GM06990 (cell line): ENCODE measurements at regions not wholly inside any gene's neighbourhood (a gene's known extent, or its start where the extent isn't known, plus 50 kb on each side); places are given as distances from the start of the nearest gene placed in this dataset.

ENCODE experiments used
- DNase-seq: peaks from one replicate; pipeline ENCODE4 v3.0.0-alpha.2; 2011; ENCODE audit not compliant: insufficient read length; ENCODE audit errors: extremely low read depth
- H3K27me3 ChIP-seq: replicated peaks from 2 replicates; pipeline ENCODE4 v1.6.0; 2011; ENCODE audit warnings: low read length; ENCODE audit not compliant: control insufficient read depth, insufficient read depth
- H3K36me3 ChIP-seq: 2 replicates; pipeline ENCODE4 v1.5.1; 2011; ENCODE audit warnings: low read length; ENCODE audit not compliant: control insufficient read depth, insufficient read depth
- H3K4me3 ChIP-seq: replicated peaks from 2 replicates; pipeline ENCODE4 v1.5.1; 2011; ENCODE audit warnings: low read depth, mild to moderate bottlenecking, control low read depth, low read length
- TF ChIP-seq, protein P1 (sequence below): IDR thresholded peaks from 2 replicates; pipeline ENCODE4 v1.5.1; 2011; ENCODE audit warnings: low read length, control low read depth, mild to moderate bottlenecking, inconsistent platforms; ENCODE audit not compliant: insufficient read depth, poor library complexity, severe bottlenecking

DNA sequence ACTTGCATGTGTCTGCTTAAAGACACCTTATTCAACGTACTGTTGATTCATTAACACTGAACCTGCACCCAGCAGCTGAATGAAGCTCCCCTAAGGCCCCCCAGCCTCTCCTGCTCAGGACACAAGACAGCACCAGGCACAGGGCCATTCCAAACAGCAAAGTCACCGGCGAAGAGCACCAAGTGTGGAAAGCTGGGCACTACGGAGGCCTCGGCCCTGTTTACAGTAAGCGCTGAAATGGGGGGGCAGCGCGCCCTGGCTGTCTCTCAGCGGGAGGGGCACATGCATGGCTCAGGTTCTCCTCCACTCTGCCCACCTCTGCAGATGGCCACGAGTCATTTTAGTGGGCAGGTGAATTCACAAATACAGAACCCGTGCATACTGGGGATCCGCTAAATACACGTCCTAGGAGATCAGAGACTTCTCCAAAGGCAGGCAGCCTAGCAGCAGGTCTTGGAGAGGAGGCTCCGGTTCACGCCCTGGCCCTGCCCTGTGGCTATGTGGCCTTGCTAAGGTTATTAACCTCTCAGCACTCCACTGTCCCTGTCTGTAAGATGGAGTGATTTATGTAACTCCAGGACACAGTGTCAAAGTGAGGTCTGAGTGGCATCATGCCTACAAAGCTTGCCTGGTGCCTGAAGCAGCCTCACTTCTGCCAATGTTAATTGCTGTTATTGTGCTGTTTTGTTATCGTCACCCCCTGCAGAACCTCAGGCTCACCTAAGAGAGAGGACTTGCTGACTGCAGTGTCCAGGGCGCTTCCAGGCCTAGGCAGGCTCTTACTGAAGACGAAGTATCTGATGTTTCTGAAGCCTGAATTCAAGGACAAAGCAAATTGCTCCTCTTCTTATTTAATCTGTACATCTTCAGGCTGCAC is 207.4 kb upstream of the SOX1 start:
- H3K27me3 ChIP-seq, result no peaks in the 10 kb centered on the region
- no peak overlapping the region for H3K4me3 ChIP-seq
- TF ChIP-seq, protein P1, sequence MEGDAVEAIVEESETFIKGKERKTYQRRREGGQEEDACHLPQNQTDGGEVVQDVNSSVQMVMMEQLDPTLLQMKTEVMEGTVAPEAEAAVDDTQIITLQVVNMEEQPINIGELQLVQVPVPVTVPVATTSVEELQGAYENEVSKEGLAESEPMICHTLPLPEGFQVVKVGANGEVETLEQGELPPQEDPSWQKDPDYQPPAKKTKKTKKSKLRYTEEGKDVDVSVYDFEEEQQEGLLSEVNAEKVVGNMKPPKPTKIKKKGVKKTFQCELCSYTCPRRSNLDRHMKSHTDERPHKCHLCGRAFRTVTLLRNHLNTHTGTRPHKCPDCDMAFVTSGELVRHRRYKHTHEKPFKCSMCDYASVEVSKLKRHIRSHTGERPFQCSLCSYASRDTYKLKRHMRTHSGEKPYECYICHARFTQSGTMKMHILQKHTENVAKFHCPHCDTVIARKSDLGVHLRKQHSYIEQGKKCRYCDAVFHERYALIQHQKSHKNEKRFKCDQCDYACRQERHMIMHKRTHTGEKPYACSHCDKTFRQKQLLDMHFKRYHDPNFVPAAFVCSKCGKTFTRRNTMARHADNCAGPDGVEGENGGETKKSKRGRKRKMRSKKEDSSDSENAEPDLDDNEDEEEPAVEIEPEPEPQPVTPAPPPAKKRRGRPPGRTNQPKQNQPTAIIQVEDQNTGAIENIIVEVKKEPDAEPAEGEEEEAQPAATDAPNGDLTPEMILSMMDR, result no peak
- DNase-seq, result no peak
- no peaks in the 10 kb centered on the region for H3K36me3 ChIP-seq

DNA sequence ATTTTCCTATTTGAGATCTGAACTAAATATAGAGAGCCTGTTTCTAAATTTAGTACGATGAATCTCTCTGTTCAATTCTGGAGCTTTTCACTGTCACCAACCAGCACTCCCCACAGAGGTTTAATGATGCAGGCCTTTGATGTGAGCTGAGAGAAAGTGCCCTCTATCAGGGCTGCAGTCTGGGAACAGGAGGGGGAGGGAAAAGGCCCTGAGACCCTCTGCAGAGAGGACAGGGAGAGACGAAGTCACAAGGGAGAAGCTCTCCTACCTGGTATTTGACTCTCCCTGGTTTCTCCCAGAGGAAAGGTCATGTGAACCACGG is 206.8 kb upstream of the SOX1 start:
- Histone ChIP-seq H3K4me3 (no peak overlapping the region), H3K36me3 (no peaks in the 10 kb centered on the region), H3K27me3 (no peaks in the 10 kb centered on the region)
- no peak for DNase-seq
- TF ChIP-seq, protein P1, result no peak

DNA sequence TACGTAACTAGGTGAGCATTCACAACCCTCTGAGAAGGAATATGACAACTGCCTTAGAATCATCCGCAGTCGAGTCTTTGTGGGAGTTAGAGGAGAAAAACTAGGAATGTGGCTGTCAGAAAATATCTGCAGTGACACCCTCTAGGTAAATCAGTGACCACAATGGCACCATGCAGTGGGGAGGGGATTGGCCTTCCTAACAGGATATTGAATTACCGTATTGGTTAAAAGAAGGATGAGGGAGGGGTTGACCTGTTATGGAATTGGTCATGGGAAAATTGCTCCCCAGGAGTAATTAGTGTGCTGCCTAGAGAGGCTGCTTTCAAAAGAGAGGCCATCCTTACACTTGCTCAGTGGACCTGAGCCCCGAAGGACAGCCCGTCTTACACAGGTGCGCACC is 205.6 kb upstream of the SOX1 start:
- no peak for DNase-seq
- H3K27me3 ChIP-seq, result no peaks in the 10 kb centered on the region
- TF ChIP-seq, protein P1, result no peak
- H3K4me3 ChIP-seq, result no peak overlapping the region
- no peaks in the 10 kb centered on the region for H3K36me3 ChIP-seq

DNA sequence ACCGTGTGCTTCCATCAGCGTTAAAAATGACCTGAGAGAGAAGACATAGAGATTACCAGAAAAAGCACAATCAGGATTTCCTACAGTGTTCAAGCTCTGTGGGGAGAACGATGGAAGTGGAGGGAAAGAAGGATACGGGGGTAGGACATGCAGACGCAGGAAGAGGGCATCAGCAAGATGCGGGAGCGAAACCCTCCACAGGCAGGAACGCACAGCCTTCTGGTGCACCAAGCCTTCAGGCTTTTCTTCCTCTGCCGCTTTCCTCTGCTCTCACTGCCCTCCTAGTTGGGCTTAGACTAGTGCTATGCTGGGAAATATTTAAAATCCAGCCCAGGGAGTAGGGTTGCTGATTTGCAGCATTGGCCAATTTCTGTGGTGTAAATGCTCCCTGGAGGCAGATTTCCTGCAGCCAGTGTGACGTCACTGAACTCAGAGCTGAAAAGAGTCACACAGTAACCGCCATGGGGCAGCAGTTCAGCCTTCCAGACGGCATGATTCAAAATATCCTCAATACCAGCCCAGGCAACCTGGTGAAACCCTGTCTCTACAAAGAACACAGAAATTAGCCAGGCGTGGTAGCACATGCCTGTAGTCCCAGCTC is 205.1 kb upstream of the SOX1 start:
- Histone ChIP-seq H3K36me3 (no peaks in the 10 kb centered on the region), H3K4me3 (no peak overlapping the region), H3K27me3 (no peaks in the 10 kb centered on the region)
- TF ChIP-seq, protein P1, result no peak
- DNase-seq, result no peak

DNA sequence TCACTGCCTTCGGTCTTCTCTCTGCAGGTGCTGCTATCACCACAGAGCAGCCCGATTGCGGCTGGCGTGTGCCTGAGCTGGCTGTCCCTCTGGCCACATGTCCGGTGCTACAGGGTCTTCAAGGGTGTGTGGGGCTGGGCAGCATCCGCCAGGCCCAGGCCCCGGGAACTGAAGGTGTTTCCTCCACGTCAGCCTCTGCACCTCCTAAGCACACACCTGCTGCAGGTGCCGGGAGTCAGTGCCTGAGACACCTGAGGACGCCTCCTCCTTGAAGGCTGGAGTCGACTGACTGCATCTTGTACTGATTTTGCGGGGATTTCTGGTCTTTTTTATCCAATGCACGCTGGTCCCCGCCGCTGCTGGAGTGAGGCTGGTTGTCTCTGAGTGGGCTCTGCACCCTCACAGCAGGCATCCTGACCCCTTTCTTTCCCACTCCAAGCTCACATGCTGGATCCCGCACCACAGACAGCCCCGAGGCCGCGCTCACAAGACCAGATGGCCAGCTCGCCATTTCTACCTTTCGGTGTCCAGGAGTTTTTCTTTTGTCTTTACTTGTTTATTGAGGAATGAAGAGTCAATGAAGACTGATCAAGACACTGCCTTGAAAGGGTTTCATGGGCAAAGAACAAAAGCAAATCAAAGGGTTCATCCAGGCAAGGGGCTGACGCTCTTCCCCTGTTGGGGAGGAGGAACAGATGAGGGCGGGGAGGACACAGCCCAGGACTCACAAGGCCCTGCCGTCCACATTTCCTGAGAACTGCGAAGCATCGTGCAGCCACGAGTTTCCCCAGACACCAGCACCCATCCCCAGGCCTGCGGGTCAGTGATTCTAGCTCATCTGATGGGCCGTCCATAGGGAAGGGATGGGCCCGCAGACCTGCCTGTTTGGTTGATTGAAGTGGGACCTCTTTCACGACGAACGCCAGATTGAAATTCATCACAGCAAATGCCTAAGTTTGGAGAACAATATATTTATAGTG is 203.8 kb upstream of the SOX1 start:
- Histone ChIP-seq H3K27me3 (no peaks in the 10 kb centered on the region), H3K36me3 (no peaks in the 10 kb centered on the region), H3K4me3 (no peak overlapping the region)
- no peak for DNase-seq
- TF ChIP-seq, protein P1, result no peak
